ENCODE measurements at regions not wholly inside any gene's neighbourhood (a gene's known extent, or its start where the extent isn't known, plus 50 kb on each side); places are given as distances from the start of the nearest gene placed in this dataset.

DNA sequence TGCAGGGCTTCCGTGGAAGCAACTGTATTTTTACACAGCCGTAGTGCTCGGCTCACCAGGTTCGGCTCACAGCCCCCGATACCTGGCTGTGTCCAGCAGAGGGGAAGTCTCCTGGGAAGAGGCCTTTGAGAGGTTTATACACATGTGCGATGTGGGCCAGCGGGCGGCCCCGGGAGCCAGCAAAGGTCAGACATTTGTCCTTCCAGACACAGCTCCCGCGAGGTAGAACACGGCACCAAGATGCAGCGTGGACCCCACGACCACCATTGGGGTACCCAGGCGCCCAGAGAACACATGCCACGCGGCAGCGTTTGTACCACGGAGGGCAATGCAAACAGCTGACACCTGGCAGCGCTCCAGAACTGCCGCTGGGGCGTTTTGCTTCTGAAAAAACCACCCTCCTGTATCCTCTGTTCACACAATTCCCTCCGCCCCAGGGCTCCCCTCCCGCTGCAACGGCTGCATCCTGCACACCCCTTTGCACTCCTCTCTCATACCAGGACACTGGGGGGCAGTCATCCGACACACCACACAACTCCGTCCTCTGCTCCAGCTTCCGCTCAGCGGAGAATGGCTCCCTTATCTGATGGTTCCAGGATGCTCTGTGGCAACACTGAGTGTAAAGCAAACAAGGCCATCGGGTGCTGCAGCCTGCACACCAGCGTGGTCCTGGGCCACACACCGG lies 235.3 kb downstream of the SYK start (continued):
- TF ChIP-seq CREB1 (IDR thresholded peaks at IDR 0.05): peak; percentile 37; the same call in 1 of the 2 replicates
